NCI-H2196 treated with DMSO at 0.1 percent for 48 hours (cell line): ENCODE measurements at regions not wholly inside any gene's neighbourhood (a gene's known extent, or its start where the extent isn't known, plus 50 kb on each side); places are given as distances from the start of the nearest gene placed in this dataset.

ENCODE experiments used
- DNase-seq: peaks from one replicate; lab custom pipeline; 2025; ENCODE audit not compliant: unreplicated experiment; lab: John Stamatoyannopoulos, UW

GRCh38 chr2:238697193-238698071 lies 150.5 kb upstream of the TWIST2 start:
- no peak for DNase-seq

GRCh38 chr2:238698072-238698352 lies 149.9 kb upstream of the TWIST2 start:
- DNase-seq: no peak

- DNase-seq: no peak
Measured at GRCh38 chr2:238698451-238699306, 149.2 kb upstream of the TWIST2 start.

DNA sequence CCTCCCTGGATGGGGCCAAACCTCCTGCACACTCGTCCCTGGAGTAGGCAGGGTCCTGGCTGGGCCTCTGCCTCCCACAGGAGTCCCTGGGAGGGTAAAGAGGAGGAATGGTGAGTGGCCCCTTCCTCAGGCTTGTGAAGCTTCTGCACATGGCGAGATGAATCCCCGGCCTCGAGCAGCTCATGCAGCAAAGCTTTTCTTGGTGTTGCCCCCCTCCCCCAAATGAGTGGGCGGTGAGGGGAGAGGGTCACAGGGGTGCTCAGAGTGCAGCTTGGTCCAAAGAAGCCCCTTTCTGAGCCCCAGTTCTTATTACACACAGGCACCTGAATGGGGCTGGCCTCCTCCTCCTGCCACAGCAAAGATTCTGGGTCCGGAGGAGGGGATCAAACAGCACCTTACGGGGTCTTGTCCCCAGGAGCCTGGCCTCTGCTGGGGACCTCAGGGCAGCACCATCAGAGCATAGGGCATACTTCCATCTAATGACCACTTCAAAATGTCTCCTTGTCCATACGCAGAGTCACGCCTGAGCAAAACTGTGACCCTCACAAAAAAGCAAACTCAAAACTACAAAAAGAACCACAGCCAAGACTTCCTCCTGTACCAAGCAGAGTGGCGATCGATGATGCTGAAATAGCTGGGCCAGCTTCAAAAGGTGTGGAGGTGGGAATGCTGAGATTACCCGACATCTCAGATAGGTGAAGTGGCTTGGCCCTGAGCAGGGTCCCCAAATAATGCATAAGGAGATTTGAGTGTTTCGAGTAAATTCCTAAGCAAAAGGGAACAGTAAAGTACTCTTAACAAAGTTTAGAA lies 148.4 kb upstream of the TWIST2 start:
- no peak for DNase-seq

DNA sequence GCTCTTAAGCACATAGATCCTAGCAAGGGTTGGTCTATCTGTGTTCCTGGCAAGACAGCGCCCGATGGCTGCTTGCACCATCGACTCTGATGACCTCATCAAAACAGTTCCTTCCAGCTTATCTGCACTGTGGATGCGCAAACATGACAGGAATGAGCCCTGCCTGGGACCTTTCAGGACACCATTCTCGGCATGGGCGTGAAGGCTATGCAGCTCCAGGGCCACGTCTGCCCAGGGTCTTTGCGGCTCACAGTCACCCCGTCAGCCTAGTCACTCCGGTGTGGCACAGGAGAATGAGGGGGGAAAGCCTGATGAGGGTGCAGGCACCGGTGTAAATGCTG lies 147.8 kb upstream of the TWIST2 start:
- no peak for DNase-seq

GRCh38 chr2:238700506-238701340 lies 147.2 kb upstream of the TWIST2 start:
- DNase-seq: no peak

DNA sequence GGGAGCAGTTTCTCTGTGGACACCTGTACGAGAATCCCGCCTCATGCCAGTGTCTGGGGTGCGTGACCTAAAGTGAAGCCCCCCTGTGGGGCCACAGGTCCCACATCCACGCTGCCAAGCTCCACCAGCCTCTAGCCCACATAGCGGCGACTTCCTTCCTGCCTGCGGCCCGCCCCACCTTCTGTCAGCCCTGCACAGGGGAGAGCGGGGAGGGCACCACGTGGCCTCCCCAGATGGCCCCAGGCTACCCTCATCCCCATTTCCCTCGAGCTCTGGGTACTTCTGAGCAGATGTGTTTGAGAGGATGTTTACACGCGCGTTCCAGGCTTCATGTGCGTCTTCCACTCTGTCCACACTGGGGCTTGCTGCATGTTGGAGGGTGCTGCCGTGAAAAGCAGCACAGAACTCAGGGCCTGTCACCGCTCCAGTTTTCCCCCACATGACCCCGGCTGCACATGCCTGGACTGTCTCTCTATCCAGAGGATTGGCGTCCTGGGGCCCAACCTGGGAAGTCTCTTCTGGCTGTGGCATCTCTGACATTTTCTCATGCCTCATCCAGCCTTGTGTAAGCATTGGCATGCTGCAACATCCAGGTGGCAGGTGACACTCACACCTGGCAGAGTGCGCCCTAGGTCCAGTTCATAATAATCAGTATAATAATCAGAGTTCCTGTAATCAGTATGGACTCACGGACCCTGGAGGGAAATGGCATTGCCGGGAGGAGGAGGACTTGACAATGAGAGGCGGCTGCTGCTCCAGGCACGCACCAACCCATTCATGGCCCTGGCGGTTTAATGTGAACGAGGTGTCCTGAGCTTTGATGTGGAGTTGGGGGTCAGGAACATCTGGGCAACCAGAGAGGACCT lies 146.3 kb upstream of the TWIST2 start:
- DNase-seq: no peak

DNA sequence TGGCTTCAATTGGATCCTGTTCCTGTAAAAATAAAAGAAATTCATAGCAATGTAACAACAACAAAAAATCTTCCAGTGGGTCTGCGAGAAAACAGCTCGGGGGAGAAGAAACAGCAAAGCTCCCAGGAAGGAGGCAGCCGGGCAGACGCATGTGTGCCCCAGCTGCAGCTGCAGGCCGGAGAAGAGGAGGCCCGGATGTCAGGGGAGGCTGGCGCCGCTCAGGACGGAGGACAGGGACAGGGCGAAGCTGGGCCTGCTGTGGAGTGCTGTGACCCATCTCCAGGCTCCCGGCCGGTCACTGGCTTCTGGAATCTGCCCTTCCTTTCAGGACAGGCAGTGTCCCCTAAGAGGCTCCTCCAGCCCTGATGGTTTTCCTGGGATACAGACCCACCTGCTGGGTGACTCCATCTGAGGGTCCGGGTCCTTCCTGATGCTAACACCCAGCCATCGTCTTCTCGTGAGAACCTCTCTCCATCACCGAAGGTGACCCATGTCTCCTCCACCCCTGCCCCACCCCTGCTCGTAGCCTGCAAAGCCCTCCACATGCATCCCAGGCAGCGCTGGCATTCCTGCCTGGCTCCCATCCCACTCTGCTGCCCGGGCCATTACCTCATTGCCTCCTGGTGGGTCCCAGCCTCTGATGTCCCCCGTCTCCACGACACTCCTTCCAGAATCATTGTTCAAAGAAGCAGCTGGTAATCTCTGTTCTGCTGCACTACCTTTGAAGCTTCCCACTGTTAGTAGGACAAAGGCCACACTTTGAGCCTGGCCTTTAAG lies 145.4 kb upstream of the TWIST2 start:
- no peak for DNase-seq

- DNase-seq: no peak
Measured at GRCh38 chr2:238703053-238703415, 144.9 kb upstream of the TWIST2 start.

- DNase-seq: no peak
Measured at GRCh38 chr2:238703436-238703835, 144.4 kb upstream of the TWIST2 start.

DNA sequence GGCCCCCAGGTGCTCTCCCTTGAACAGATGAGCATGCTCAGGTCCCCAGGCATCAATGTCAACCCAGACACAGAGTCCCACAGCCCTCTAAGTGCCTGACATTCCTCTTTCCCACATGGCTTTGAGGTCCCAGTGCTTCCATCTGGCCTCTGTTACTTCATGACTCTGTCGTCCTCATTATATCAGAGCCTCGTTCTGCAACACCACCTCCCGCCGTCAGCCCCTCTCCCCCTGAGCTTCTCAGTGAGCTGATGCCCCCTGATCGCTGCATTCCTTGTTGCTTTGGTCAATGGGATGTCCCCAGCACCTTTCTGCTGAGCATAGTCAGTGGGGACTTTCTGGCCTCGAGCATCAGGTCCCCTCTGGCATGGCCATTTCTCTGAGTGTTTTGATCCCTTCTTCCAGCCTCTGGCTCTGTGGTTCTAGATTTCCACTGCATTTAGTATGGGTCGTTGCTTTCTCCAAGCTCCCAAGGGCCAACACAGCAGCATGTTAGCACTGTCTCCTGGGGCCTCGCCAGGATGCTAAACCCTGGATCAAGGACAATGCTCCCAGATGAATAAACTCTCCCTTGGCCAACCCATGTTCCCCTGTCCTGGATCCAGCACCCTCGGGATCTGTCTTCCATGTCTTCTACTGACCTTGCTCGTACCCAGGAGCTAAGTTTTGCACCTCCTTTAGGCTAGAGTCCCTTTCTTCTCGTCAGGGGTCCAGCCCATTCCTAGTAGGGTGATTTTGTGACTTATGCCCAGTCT lies 143.2 kb upstream of the TWIST2 start:
- DNase-seq: no peak

- no peak for DNase-seq
Measured at GRCh38 chr2:238706163-238706562, 141.7 kb upstream of the TWIST2 start.

DNA sequence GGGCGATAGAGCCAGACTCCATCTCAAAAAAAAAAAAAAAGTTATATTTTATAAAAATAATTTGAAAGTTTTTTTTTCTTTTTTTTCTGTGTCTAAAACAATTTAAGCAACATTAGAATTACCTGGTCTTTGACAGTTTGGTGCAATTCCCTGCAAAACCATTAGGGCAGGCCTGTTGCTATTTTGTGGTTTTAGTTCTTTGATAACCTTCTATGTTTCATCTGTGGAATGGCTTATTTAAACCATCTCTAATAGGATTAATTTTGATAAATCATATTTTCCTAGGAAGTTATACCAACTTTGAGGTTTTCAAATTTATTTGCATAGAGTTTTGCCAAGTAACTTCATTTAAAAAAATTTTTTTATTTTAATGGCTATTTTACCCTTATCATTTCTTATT lies 141.2 kb upstream of the TWIST2 start:
- DNase-seq: no peak

GRCh38 chr2:238709325-238710025 lies 138.4 kb upstream of the TWIST2 start:
- DNase-seq: no peak

GRCh38 chr2:238710032-238710735 lies 137.7 kb upstream of the TWIST2 start:
- DNase-seq: no peak

GRCh38 chr2:238710787-238711186 lies 137.1 kb upstream of the TWIST2 start:
- no peak for DNase-seq

DNA sequence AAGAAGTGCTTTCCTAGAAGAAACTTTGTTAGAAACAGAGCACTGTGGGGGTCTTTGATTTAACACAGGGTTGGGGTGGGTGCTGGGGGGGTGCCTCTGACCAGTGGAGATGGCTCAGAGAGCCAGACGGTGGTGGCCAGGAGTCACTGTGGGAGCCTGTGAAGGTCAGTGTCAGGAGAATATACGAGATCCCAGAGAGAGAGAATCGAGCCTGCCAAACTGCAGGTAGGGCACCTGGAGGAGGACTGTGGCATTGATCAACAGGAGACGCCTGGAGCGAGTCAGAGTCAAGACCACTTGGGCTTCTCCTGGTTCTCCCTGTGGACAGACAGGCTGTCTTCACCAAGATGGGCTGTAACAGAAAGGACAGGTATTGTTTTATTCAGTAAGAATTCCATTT lies 136.5 kb upstream of the TWIST2 start:
- DNase-seq: no peak
